Fibroblast of the conjunctiva (primary cell): ENCODE measurements at regions not wholly inside any gene's neighbourhood (a gene's known extent, or its start where the extent isn't known, plus 50 kb on each side); places are given as distances from the start of the nearest gene placed in this dataset.

Source experiments
- DNase-seq: peaks from one replicate; pipeline ENCODE4 v3.0.0-alpha.2; 2010; ENCODE audit warnings: low read depth

- DNase-seq: no peak
These were observed 1478.3 kb upstream of the CDH9 start for GRCh38 chr5:28516722-28517121.

DNA sequence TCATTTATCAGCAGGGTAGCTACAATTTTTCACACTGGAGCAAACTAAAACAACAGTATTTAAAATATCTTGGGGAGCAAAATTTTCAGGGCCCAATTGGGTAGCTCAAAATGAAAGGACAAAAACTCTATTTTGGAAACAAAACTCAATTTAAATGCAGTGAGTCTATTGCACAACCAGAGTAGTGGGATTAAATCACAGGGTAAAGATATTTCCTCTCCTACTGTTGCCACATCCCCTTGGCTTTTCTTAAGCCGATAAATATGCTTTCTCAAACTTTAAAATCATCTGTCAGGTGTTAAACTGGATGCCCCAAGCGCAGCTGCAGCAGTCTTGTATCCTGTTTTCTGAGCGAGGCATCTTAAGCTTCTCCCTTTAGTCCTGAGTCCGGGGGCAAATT lies 1474.3 kb upstream of the CDH9 start:
- peak; percentile 3 for DNase-seq

DNA sequence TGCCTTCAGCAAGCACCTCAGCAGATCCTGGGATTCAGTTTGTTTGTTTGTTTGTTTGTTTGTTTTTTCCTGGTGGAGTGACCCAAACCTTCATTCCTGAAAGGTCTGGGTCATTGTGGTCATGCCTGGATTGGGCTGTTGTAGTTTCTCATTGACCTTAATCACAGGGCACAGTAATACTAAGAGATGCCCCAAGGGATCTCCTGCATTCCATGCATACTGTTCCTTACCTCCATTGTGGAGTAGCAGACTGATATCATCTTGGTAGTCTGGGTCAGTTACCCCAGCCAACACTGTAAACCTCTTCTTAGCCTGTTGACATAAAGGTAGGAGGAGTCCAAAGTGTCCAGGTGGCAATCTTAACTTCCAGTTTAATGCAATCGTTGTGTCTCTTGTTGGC lies 1466.7 kb upstream of the CDH9 start:
- no peak for DNase-seq

GRCh38 chr5:28500511-28500910 lies 1462.1 kb upstream of the CDH9 start:
- no peak for DNase-seq

GRCh38 chr5:28499766-28500290 lies 1461.4 kb upstream of the CDH9 start:
- DNase-seq: no peak

DNA sequence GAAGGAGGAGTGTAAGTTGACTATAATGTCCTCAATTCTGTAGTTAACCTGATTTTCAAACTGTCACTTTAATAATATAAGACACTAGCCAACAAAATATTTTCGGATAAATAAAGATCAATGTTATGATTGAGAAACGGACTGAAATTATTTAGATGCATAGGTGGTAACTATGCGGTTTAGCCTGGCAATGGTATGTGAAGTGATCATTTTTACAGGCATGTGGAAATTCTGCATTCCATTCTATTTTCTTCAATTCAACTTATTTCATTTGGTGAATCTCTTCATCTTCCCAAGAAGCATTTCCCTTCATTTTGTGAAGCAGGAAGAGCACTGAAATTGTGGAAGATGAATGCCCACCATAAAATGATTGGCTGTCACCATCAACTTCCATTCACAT lies 1457.5 kb upstream of the CDH9 start:
- DNase-seq: no peak

DNA sequence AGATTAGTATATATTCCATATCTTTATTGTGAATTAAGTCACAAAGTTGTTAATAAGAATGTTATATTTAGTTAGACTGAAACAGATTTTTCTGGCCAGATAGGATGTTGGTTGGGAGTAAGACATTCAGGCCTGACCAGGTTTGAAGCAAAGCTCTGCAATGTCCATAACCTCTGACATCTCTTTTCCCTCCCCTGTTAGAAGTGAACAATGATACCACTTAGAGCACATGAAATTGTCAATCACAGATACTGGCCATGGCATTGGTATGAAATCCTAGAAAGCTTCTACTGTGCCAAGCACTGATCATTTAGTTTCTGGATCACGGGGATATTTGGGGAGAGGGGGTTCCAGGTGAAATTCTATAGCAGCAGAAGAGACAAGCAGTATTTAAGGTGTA lies 1455.1 kb upstream of the CDH9 start:
- DNase-seq: no peak

- DNase-seq: no peak
These were observed 1450.4 kb upstream of the CDH9 start for GRCh38 chr5:28488752-28489151.

DNA sequence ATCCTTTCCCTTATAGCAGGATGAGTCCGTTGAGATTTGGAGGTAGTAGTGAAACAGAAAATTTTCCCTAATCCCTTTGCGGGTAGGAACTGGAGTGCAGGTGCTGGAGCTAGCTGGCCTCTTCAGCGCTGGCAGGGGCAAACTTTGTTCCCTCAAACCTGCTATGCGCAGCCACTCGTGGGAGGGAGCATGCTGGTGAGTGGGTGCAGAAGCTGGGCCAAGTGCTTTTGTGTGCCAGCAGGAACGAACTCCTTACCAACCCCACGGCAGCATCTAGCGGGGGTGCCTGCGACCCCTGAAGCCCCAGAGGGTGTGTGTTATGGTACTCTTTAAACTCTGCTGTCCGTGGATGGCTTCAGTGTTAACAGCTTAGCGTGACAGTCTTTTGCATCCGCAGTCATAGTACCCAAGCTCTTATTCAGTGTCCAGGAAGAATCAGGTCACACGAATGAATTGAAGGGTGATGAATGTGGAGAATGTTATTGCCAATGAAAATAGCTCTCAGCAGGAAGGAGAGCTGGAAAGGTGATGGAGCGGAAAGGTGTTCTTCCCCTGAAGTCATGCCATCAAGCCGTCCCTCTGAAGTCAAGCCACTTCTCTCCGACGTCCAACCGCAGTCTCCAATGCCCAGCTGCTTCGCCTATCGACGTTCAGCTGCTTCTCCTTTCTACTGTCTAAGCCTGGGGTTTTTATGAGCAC lies 1445.1 kb upstream of the CDH9 start:
- DNase-seq: no peak

GRCh38 chr5:28473531-28474107 lies 1435.2 kb upstream of the CDH9 start:
- peak; percentile 14 for DNase-seq

DNA sequence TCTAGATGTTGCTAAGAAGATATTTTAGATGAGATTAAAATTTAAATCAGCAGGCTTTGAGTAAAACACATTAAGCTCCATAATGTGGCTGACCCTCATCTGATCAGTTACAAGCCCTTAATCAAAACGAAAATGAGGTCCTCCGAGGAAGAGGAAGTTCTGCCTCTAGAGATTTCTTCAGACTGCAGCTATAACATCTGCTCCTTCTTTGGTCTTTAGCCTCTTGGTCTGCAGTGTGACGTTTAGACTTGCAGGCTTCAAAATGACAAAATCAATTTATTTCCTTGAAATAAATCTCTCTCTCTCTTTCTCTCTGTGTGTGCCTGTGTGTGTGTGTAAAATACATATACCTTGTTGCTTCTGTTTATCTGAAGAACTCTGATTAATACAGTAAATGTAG lies 1429.8 kb upstream of the CDH9 start:
- no peak for DNase-seq

DNA sequence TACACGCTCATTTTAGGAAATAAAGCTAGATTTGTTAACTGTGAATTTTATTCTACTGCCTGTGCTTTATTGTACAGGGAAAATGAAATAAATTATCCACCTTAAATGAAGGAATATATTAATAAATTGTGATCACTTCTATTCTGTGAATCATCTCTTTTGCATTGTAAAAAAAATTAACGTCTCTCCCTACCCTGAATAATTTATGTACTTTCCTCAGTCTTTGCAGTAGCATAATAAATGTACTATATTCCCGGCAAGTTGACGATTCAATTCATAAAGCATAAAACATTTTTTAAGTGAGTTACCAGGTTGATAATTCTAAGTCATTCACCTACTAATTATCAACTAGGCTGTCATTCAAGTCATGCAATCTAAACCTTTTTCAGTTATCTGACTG lies 1425.3 kb upstream of the CDH9 start:
- no peak for DNase-seq

- no peak for DNase-seq
These were observed 1413.1 kb upstream of the CDH9 start for GRCh38 chr5:28451483-28451882.

DNA sequence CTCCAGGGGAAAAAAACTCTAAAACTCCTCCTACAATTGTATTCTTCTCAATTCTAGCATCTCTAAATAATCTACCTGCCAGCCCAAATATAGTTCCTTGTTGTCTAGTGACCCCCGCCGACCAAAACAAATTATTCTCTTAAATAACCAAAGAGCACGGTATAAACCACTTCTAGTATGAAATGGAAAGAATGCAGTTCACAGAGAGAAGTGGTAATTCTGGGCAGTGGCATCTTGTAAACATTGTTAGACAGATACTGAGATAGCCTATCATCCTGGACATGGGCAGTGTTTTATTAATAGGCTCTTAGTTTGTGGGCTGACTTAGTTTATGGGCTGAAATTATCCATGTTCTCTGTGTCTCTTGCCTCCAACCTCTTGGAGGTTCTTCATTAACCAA lies 1412.6 kb upstream of the CDH9 start:
- no peak for DNase-seq

DNA sequence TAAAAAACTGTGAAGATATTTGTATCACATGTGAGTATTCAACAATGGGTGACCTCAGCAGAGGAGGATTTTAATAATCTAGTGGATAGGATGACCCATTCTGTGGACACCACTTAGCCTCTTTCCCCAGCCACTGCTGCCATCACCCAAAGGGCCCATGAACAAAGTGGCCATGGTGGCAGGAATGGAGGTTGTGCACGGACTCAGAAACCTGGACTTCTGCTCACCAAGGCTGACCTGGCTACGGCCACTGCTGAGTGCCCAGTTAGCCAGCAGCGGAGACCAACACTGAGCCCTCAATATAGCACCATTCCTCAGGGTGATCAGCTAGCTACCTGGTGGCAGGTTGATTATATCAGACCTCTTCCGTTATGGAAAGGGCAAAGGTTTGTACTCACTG lies 1410.4 kb upstream of the CDH9 start:
- no peak for DNase-seq

- DNase-seq: no peak
These were observed 1392.3 kb upstream of the CDH9 start for GRCh38 chr5:28430565-28431178.

- DNase-seq: no peak
These were observed 1382.8 kb upstream of the CDH9 start for GRCh38 chr5:28421141-28421540.

DNA sequence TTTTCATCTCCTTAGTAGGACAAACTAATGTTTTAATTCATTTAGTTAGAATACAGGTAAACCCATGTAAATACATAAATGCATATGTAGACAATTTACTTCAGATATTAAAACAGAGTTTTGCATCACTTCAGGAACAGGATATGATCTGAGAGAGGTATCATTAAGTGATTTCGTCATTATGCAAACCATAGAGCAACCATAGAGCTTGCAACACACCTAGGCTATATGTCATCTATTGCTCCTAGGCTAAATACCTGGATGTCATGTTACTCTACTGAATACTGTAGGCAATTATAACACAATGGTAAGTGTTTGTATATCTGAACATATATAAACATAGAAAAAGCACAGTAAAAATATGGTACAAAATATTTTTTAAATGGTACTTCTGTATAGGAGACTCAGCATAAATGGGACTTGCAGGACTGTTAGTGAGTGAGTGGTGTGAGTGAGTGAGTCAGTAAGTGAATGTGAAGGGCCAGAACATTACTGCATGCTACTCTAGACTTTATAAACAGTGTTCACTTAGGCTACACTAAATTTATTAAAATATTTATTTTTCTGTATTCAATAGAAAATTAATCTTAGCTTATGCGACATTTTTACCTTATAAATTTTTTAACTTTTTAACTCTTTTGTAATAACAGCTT lies 1377.5 kb upstream of the CDH9 start:
- no peak for DNase-seq

GRCh38 chr5:28414619-28415018 lies 1376.2 kb upstream of the CDH9 start:
- no peak for DNase-seq

GRCh38 chr5:28408651-28409050 lies 1370.3 kb upstream of the CDH9 start:
- no peak for DNase-seq

DNA sequence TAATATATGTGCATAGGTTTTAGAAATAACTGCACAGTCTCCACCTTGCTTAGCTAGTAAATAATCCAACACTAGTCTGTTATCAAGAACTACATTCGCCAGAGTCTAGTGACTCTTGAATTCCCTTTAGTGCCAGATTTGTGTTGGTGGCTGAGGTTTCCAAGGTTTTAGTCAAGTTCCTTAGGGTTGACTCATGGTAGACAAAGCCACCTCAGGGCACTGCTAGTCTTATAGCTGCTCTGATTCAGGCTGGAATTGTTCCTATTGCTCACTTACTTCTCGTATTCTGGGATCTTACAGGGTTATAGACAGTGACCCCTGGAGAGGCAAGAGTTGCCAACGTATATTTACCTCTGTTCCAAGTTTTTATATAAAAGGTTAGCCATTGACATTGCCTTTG lies 1369.8 kb upstream of the CDH9 start:
- peak; percentile 6 for DNase-seq

GRCh38 chr5:28404363-28405071 lies 1366.1 kb upstream of the CDH9 start:
- DNase-seq: no peak
